ENCODE measurements at regions not wholly inside any gene's neighbourhood (a gene's known extent, or its start where the extent isn't known, plus 50 kb on each side); places are given as distances from the start of the nearest gene placed in this dataset.

- TF ChIP-seq CTCF (conservative IDR thresholded peaks at IDR 0.05 in 1 of 2, IDR thresholded peaks at IDR 0.05 in 1 of 2; ENCODE audit: low read depth in 1 of 2, low read length in 2 of 2) (no peak), EZH2 (IDR thresholded peaks at IDR 0.05; ENCODE audit: low read length, missing control alignments) (no peak)
Measured at GRCh38 chr11:113553235-113553634, 78.0 kb upstream of the DRD2 start.

Measured in fibroblast of lung (primary cell).